Neural crest cell (in vitro differentiated cells): ENCODE measurements at regions not wholly inside any gene's neighbourhood (a gene's known extent, or its start where the extent isn't known, plus 50 kb on each side); places are given as distances from the start of the nearest gene placed in this dataset.

ENCODE experiments used
- DNase-seq: peaks from one replicate; pipeline ENCODE4 v3.0.0; 2021; ENCODE audit warnings: low read depth, mixed read lengths, low spot score
- H3K27ac Mint-ChIP-seq: one replicate; pipeline ENCODE4 v1.8.0; 2021; ENCODE audit warnings: mild to moderate bottlenecking, mixed read lengths; ENCODE audit not compliant: unreplicated experiment
- H3K27me3 Mint-ChIP-seq: 2 replicates; pipeline ENCODE4 v1.8.0; 2021; ENCODE audit warnings: low read depth, mild to moderate bottlenecking, mixed read lengths
- H3K36me3 Mint-ChIP-seq: 2 replicates; pipeline ENCODE4 v1.8.0; 2021; ENCODE audit warnings: low read depth, mild to moderate bottlenecking, mixed read lengths
- H3K4me1 Mint-ChIP-seq: 2 replicates; pipeline ENCODE4 v1.8.0; 2021; ENCODE audit warnings: mixed read lengths
- H3K4me3 Mint-ChIP-seq: one replicate; pipeline ENCODE4 v1.8.0; 2021; ENCODE audit warnings: mild to moderate bottlenecking, mixed read lengths
- H3K9me3 Mint-ChIP-seq: 2 replicates; pipeline ENCODE4 v1.8.0; 2021; ENCODE audit warnings: mixed read lengths
- TF ChIP-seq, protein P1 (sequence below): fragments of 200-600 bp; sonication (generic); conservative IDR thresholded peaks from 2 replicates; pipeline ENCODE4 v1.5.0; 2021; ENCODE audit warnings: antibody characterized with exemption, mild to moderate bottlenecking

DNA sequence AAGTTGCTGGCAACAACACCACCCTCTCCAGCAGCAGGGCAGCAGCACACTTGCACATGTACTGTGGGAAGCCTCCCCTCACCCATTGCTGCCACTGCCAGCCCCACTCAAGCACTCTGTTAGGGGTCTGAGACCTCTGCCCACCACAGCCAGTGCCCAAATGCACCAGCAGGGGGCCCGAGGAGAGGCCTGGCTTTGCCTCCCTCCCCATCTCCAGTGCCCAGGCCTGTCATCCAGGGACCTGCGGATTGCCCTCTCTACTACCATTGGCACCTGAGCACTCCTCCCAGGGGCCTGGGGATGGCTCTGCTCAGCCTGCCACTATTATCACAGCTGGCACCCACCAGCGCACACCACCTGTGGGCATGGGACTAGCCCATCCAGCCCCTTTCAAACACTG lies 175.7 kb downstream of the PMAIP1 start:
- Mint-ChIP-seq H3K27me3 (peaks cover 8% of the 10 kb centered on the region), H3K4me1 (no peaks in the 10 kb centered on the region), H3K4me3 (no peak overlapping the region), H3K36me3 (peaks cover 15% of the 10 kb centered on the region), H3K9me3 (peaks cover 17% of the 10 kb centered on the region), H3K27ac (no peak overlapping the region)
- TF ChIP-seq, protein P1, sequence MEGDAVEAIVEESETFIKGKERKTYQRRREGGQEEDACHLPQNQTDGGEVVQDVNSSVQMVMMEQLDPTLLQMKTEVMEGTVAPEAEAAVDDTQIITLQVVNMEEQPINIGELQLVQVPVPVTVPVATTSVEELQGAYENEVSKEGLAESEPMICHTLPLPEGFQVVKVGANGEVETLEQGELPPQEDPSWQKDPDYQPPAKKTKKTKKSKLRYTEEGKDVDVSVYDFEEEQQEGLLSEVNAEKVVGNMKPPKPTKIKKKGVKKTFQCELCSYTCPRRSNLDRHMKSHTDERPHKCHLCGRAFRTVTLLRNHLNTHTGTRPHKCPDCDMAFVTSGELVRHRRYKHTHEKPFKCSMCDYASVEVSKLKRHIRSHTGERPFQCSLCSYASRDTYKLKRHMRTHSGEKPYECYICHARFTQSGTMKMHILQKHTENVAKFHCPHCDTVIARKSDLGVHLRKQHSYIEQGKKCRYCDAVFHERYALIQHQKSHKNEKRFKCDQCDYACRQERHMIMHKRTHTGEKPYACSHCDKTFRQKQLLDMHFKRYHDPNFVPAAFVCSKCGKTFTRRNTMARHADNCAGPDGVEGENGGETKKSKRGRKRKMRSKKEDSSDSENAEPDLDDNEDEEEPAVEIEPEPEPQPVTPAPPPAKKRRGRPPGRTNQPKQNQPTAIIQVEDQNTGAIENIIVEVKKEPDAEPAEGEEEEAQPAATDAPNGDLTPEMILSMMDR, result no peak
- no peak for DNase-seq

DNA sequence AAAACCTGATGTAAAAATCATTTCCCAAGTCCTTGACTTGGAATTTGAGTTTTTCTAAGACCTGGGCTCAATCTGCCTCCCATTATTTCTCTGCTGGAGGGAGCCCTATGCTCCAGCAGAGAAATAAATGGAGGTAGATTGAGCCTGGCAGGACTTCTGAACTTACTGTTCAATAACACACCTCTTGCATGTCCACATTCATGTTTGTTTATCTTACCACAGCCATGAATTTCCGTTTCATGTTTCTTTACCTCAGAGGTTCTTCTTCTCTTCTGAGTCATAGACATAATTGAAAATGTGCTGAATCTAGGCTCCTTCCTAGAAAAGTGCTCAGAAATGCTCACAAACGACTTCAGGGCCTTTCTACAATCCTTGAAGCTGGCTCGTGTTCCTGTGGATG lies 170.8 kb downstream of the PMAIP1 start:
- H3K4me1 Mint-ChIP-seq, result peaks cover 16% of the 10 kb centered on the region
- peaks cover 5% of the 10 kb centered on the region for H3K9me3 Mint-ChIP-seq
- H3K27me3 Mint-ChIP-seq, result no peaks in the 10 kb centered on the region

DNA sequence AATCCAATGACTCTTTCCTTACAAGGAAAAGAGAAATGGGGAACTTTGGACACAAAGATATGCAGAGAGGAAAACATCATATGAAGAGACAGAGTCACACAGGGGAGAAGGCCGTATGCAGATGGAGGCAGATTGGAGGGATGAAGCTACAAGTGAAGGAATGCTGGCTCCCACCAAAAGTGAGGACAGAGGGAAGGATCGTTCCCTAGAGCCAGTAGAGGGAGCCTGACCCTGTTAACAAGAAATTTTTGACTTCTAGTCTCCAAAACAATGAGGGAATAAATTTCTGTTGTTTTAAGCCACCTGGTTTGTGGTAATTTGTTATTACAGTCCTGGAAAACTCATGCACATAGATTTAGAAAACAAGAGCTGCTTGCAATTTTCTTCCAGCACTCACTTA lies 169.3 kb downstream of the PMAIP1 start:
- peaks cover 2% of the 10 kb centered on the region for H3K36me3 Mint-ChIP-seq
- H3K4me3 Mint-ChIP-seq, result no peak overlapping the region
- no peaks in the 10 kb centered on the region for H3K27me3 Mint-ChIP-seq
- TF ChIP-seq, protein P1, result no peak
- peaks cover 2% of the 10 kb centered on the region for H3K9me3 Mint-ChIP-seq
- H3K4me1 Mint-ChIP-seq, result peaks cover 16% of the 10 kb centered on the region
- no peak for DNase-seq
- H3K27ac Mint-ChIP-seq, result no peak overlapping the region

More for the DNA sequence above, 170.8 kb downstream of the PMAIP1 start:
- no peak overlapping the region for H3K4me3 Mint-ChIP-seq
- no peak for DNase-seq
- H3K27ac Mint-ChIP-seq, result no peak overlapping the region
- TF ChIP-seq, protein P1, result no peak
- H3K36me3 Mint-ChIP-seq, result peaks cover 5% of the 10 kb centered on the region

DNA sequence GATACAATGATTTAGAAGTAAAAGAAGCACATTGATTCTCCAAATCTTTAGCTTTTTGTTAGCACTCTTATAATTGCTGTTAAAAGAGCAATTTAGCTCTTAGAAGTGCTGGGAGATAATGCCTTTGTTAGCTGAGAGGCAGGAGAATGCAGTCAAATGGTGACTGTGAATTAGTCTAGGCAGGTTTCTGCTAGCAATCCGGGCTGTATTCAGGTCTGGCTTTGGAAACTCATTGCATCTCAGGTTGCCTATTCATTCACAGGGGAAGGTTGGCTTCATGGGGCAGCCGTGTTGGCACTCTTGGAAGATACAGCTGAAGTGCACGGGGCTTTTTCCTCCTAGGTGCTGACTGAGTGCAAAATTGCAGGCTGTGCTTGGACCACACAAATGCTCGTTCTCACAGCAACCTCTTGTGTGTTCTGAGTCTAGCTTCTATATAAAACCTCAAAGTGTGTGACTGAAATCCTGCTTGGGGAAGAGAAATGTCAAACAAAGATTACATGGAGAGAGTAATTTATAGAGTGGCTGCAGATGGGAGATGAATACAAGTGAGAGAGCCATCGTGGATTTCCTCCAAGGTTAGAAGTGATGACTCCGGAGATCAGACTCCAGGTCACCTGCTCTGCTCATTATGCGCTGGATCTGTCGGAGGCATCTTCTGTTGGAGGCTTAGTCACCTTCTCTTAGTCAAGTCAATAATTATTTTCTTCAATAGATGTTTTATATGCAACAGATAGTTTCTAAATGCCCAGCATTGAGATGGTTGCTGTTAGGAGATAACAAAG lies 167.8 kb downstream of the PMAIP1 start:
- Mint-ChIP-seq H3K27me3 (no peaks in the 10 kb centered on the region), H3K27ac (no peak overlapping the region), H3K4me3 (no peak overlapping the region), H3K9me3 (no peaks in the 10 kb centered on the region), H3K36me3 (no peaks in the 10 kb centered on the region), H3K4me1 (peaks cover 16% of the 10 kb centered on the region)
- TF ChIP-seq, protein P1, result no peak
- DNase-seq, result no peak

DNA sequence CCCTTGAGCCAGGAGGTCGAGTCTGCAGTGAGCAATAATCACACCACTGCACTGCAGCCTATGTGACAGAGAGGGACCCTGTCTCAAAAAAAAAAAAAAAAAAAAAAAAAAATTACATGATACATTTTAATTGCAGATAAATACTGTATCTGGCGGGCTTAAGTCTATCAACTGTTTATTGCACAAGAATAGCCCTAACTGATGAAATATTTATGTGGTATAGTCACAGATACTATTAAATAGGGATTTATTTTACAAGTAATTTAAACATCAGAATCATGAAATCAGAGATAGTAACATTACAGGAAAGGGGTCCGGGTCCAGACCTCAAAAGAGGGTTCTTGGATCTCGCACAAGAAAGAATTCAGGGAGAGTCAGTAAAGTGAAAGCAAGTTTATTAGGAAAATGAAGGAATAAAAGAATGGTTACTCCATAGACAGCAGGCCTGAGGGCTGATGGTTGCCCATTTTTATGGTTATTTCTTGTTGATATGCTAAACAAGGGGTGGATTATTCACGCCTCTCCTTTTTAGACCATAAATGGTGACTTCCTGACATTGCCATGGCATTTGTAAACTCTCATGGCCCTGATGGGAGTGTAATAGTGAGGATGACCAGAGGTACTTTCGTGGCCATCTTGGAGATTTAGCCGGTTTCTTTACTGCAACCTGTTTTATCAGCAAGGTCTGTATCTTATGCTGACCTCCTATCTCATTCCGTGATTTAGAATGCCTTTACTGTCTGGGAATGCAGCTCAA lies 166.6 kb downstream of the PMAIP1 start:
- H3K4me1 Mint-ChIP-seq, result peaks cover 16% of the 10 kb centered on the region
- TF ChIP-seq, protein P1, result no peak

More for the DNA sequence above, 166.6 kb downstream of the PMAIP1 start:
- no peaks in the 10 kb centered on the region for H3K36me3 Mint-ChIP-seq
- no peaks in the 10 kb centered on the region for H3K27me3 Mint-ChIP-seq
- H3K9me3 Mint-ChIP-seq, result no peaks in the 10 kb centered on the region
- H3K27ac Mint-ChIP-seq, result no peak overlapping the region
- no peak for DNase-seq
- no peak overlapping the region for H3K4me3 Mint-ChIP-seq
